Peyer's patch (tissue), 4 donors: ENCODE measurements at regions not wholly inside any gene's neighbourhood (a gene's known extent, or its start where the extent isn't known, plus 50 kb on each side); places are given as distances from the start of the nearest gene placed in this dataset.

Experiments used
- POLR2A ChIP-seq, 2 donors: fragments of 450-650 bp; IDR thresholded peaks; one replicate each; pipeline ENCODE4 v1.5.1; 2017; ENCODE audit warnings: antibody characterized with exemption in 2 of 2, mild to moderate bottlenecking in 2 of 2, moderate library complexity in 2 of 2
- TF ChIP-seq, protein P1 (sequence below), 6 experiments: fragments of 450-650 bp in 4 of 6; fragments of 200-600 bp in 2 of 6; sonication (generic) in 1 of 6; IDR thresholded peaks; one replicate each; pipeline ENCODE4 v1.5.1; 2017 to 2019; ENCODE audit warnings: antibody characterized with exemption in 6 of 6, mild to moderate bottlenecking in 3 of 6, moderate library complexity in 1 of 6

DNA sequence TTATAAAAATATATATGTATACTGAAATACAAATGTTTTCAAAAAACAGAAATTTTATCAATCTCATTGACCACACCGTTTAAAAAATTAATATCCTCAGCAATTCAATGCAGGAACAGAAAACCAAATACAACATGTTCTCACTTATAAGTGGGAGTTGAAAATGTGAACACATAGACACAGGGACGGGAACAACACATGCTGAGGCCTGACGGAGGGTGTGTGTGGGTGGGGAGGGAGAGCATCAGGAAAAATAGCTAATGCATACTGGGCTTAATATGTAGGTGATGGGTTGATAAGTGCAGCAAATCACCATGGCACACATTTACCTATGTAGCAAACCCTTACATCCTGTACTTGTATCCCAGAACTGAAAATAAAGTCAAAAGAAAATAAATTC lies 409.5 kb downstream of the MLLT3 start:
- TF ChIP-seq, protein P1, sequence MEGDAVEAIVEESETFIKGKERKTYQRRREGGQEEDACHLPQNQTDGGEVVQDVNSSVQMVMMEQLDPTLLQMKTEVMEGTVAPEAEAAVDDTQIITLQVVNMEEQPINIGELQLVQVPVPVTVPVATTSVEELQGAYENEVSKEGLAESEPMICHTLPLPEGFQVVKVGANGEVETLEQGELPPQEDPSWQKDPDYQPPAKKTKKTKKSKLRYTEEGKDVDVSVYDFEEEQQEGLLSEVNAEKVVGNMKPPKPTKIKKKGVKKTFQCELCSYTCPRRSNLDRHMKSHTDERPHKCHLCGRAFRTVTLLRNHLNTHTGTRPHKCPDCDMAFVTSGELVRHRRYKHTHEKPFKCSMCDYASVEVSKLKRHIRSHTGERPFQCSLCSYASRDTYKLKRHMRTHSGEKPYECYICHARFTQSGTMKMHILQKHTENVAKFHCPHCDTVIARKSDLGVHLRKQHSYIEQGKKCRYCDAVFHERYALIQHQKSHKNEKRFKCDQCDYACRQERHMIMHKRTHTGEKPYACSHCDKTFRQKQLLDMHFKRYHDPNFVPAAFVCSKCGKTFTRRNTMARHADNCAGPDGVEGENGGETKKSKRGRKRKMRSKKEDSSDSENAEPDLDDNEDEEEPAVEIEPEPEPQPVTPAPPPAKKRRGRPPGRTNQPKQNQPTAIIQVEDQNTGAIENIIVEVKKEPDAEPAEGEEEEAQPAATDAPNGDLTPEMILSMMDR (IDR thresholded peaks at IDR 0.05): no peak
- no peak for TF ChIP-seq POLR2A (IDR thresholded peaks at IDR 0.05)
